ENCODE measurements at regions not wholly inside any gene's neighbourhood (a gene's known extent, or its start where the extent isn't known, plus 50 kb on each side); places are given as distances from the start of the nearest gene placed in this dataset.

DNA sequence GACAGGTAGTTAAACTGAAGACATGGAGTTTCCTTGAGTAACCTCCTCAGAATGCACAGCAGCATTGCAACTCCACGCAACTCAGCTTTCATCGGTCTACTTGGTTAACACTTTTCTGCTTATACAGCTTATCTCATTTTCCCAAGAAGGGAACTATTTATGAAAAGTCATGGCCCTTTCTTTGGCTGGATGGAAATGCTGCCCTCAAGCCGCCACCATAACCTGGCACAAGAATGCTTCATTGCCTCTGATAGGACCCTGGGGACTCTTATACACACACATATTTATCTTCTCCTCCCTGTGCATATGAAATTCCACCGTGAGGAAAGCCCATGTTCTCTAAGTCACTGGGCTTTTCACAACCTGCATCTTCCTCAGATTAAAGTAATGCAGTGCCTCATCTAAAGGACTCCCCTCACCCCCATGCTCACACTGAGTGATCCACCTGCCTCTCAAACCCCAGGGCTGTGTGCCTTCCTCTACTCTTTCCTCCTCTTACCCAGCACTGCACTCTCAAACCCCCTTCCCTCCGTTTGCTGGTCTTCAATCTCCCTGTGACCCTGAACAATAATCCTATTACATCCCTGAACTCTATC, 192.0 kb upstream of the HNRNPA3 start:
- DNase-seq (ENCODE audit: low spot score): no peak

DNA sequence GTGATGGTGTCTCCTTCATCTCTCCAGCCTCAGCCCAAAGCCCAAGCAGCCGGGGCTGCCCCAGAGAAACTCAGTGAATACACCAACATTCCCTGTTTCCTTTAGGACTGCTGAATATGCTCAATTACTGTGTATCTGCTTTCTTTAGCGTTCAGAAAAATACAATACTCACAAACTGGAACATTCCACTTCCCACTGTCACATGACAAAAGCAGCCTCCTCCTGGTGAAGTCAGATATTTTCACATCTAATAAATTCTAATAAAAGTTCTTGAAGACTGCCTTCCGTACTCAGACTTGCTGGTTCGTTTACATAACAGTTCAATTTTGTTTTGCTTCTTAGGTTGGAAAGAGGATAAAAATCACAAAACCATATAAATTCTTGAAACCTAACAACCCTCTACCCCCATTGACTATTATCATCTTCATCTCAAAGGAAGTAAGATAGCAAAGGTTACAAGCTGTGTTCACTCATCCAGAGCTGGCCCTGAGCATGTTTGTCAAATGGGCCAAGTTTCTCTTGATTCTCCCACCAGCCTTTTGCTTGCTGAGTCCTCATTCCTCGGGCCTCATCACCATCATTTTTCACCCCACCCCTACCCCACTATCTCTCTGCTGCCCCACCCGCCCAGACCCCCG, 190.8 kb upstream of the HNRNPA3 start:
- no peak for DNase-seq (ENCODE audit: low spot score)

DNA sequence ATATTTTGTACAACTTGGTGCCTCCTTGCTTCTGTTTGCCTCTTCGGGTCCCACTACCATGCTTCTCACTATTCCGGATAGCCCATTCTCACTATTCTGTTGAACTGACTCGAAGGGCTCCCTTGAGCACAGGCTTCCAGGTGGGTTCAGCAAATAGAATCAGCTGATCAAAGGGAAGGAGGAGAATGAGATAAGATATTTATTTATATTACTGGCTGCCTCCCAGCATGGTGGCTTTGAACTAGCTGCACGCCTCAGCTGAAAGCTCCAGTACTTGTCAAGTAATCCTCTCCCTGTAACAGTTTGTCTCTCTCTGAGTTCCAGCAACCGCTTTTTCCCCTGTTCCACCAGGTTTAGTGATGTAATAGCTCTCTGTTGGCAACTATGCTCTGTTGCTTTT, 187.8 kb upstream of the HNRNPA3 start:
- DNase-seq (ENCODE audit: low spot score): no peak

DNA sequence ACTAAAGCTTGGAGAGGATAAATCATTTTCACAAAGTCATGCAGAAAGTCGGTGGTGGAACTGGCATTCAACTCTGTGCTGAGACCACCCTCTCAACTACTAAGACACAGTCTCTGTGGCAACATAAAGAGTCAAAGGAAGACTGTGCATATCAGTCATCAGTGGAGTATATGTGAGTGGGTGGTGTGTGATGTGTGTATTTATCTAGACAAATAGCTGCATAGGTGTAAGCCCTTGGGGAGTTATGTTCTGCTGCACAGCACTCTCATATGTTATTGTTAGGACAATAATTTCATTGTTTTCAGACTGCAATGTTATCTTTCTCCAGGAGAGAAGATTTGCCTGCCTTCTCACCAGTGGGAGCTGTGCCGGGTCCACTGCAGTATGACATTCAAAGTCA, 186.3 kb upstream of the HNRNPA3 start:
- DNase-seq (ENCODE audit: low spot score): no peak

DNA sequence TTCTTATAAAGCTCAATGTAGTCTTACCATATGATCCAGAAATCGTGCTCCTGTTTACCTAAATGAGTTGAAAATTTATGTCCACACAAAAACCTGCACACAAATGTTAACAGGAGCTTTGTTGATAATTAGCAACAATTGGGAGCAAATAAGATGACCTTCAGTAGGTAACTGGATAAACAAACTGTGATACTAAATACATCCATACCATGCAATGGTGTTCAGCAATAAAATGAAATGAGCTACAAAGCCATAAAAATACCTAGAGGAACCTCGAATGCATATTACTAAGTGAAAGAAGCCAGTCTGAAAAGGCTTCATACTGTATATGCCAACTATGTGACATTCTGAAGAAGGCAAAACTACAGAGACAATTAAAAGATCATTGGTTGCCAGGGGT, 185.6 kb upstream of the HNRNPA3 start:
- no peak for DNase-seq (ENCODE audit: low spot score)

DNA sequence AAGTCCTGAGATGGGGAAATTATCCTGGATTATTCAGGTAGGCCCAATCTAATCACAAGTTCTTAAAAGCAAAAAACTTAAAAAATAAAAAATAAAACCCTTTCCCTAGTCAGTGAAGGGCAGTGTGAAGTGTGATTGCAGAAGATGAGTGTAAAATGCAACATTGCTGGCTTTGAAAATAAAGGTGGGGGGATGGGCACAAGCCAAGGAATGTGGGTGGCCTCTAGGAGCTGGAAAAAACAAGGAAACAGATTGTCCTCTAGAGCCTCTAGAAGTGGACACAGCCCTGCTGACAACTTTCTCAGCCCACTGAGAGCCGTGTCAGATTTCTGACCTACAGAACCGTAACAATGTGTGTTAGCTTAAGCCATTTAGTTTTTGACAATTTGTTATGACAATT, 184.3 kb upstream of the HNRNPA3 start:
- no peak for DNase-seq (ENCODE audit: low spot score)

DNA sequence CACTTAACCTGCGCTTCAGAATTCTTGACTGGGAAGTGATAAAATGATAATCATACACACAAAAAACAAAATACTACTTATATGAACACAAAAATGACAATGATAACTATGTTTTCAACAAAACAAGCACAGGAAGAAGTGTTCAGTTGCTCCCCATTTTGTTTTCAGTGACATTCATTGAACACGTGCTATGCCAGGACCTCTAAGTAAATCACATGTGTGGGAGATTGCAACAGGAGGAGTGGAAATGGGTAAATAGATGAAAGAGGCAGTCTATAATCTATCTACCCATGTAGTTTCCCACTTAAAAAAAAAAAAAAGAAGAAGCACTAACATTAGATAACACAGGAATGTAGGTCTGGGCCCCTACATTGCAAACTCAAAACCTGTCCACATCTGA, 183.5 kb upstream of the HNRNPA3 start:
- no peak for DNase-seq (ENCODE audit: low spot score)

DNA sequence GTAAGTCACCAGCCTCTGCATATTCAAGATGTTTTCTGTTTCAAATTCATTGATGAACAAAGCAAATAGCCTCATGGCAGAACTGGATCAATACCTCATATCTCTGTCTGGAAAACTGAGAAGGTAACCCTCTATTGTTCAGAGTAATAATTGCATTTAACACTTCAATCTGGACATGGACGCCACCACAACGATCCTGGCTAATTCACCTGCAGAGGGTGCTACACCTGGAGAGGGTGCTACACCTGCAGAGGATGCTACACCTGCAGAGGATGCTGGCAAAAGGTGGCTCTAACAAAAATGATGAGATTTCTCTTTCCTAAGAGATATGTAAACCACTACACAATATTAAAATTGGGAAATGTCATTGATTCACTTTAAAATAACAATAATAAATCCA, 183.1 kb upstream of the HNRNPA3 start:
- no peak for DNase-seq (ENCODE audit: low spot score)

DNA sequence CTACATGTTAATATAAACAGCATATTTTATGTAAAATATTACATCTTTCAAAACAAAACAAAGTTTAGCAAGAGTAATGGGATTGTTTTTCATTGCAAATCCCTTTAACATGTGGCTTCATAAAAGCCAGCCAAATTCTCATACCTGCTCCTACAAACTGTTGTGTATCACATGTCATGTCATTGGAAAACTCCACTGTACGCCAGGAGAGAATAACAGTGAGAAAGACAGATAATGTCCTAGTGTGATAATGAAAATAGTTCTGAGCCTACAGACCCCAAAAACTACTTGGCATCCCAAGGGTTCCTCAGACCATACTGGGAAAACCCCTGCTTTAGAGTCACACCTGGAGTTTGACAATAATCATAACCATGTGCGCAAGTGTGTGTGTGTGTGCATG, 182.7 kb upstream of the HNRNPA3 start:
- no peak for DNase-seq (ENCODE audit: low spot score)

DNA sequence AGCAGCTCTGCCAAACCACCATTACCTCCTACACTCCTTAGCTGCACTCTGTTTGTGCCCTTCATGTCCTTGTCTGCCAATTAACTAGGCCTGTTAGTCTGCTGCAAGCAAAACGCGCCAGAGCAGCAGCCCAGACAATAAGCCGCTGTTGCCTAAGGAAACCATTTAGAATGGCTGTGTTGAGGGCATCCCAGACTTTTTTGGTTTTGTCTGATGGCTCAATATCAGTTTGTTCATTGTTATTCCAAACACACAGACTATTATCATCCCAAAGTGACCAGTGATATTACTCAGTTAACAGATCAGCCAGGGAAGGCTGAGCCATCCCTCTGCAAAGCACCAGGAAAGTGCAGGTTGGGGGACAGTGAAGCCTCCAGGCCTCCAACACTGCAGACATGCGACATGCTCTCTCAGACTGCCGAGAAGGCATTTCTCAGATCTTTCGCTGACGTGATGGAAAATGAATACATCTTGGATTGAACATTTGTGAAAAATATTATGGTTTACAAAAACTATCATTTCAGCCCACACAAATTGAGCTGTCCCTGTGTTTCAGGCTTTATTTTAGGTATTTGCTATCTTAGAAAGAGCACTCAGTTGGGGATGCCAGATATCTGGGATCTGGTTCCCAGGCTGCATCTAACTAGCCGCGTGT, 182.0 kb upstream of the HNRNPA3 start:
- no peak for DNase-seq (ENCODE audit: low spot score)

DNA sequence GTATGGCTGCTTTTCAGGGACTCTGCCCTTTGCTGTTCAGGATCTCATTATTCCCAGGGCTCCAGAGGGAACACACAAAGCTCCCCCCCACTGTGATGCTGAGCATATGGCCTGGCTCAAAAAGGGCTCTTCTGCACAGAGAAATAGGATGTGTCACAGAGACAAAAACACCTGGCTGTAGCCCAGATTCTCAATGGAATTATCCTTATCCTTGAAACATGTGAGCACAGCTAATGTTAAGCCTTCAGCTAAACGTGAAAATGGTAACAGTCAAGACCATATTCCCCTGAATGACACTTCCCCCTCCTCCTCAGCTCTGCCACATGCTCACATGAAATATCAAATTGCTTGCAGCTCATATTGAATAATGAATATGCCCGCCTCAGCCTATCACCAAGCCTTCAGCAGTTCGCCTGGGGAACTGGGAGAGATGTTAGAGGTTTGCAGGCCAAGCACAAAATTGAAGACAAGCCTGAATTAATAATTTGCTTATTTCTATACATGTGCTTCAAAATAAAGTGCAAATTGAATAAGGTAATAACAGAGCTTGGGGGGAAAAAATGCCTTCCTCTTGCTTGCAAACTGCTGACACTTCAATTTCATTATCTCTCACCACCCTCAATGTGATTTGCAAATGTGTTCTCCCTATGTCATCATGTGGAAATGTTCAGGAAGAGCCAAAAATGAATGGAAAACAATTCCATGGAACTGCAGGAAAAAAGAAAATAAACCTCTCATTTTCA, 181.0 kb upstream of the HNRNPA3 start:
- DNase-seq (ENCODE audit: low spot score): no peak

DNA sequence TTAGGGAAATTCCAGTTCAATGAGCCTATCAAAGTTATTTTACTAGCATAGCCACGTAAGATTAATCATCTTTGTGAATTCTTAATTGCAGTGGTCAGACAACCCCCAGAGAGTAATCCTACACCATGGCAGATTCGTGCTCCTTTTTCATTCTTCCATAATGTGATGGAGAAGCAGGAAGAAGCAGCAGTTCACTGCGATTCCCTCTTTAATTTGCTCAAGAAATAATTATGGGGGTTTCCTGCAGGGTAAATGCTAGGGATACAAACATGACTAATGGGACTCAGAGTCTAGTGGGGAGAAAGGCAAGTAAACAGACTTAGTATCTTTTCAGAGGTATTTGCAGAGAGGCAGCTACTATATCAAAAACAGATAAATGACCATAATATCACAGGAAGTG, 175.8 kb upstream of the HNRNPA3 start:
- no peak for DNase-seq (ENCODE audit: low spot score)

DNA sequence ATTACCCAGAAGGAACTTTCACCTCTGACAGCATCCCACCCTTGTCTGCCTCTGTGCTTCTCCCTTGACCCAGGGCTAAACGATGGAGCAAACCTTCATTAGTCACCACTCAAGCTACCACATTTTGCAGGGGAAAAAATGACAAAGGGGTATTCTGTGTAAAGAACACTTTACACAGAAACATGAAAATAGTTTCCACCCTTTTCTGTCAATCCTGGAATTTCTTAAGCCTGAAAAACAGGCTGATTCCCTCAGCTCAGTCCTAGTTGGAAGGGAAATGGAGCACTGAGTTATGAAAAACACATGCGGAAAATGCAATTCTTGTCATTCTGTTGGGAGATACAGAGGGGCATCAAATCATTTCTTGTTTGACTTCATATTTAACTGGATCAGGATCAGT, 175.0 kb upstream of the HNRNPA3 start:
- no peak for DNase-seq (ENCODE audit: low spot score)

DNA sequence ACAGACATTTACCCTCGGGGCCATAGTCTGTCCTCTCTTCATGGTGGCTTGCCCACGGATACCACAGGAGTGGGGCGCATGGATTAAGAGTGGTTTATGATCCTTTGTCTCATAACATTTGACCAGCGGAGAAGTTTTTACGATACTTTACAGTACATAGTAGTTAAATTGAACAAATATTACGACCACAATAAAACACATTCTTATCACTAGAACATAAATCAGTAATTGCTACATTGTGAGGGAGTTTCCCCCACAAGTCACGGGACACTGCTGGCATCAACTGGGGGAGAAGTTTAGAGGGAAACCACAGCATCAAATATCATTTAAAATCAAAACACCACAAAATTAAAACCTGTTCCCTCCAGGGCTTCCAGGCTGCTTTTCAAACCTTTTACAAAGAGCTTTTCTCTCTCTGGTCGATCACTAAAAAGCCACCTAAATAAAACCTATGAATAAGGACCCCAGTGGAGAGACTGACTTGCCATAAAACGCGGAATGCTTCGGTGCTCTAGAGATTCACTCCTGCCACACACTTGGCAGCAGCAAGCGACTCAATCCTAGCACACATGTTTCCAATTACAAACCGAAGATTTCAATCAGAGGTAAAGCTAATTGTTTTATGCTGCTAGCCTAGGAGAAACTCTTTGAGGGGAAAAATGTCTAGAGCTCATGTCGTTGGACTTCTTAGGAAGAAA, 173.7 kb upstream of the HNRNPA3 start:
- no peak for DNase-seq (ENCODE audit: low spot score)

DNA sequence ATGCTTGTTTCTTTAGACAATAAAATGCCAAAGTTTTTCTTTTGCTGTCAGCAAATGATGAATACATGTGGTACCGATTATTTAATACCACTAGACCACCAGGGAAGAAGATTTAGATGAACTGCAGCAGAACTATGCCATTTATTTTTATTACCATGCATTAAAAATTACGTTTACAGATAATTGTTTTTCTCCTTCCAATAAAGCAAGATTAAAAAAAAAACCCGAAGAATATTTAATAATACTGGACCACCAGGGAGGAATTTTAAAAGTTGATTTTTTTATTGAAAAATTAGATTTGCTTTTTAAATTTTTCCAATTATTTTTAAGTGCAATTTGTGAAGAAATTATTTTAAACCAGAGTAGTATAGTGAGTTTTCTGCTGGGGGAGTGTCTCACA, 170.3 kb upstream of the HNRNPA3 start:
- DNase-seq (ENCODE audit: low spot score): no peak

DNA sequence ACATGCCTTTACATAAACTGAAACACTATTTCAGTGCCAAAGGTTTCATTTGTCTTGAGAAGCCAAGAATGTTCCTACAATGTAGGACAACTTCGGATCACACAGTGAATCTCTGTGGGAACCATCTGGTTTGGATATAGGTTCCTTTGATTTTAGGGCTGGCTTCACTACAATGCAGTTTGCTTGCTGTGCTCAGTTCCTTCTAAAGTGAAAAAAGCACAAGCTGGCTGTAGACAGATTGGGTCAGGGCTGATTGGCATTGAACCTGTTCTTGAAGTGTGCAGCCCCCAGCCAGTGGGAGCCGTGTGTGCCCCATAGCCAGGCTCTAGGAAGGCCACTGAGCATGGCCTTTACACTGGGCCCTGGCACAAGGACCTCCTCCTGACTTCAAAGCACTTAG, 167.9 kb upstream of the HNRNPA3 start:
- DNase-seq (ENCODE audit: low spot score): no peak

DNA sequence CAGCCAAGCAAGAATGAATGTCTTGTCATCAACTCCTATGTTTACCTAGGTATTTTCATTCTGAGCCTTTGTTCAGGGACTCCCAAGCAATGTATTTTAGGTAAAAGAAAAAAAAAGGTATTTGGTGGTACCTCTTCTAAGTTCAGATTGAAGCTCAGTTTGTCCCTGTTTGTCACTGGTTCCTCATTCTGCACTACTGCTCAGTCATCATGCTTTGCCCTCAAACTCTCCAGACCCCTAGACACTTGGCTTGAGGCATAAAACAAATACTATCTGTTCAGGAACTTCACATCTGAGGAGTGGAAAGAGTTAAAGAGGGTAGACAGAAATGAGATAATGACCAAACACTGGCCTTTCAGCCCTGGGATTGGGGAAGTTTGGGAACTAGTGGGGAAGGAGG, 163.6 kb upstream of the HNRNPA3 start:
- DNase-seq (ENCODE audit: low spot score): no peak

DNA sequence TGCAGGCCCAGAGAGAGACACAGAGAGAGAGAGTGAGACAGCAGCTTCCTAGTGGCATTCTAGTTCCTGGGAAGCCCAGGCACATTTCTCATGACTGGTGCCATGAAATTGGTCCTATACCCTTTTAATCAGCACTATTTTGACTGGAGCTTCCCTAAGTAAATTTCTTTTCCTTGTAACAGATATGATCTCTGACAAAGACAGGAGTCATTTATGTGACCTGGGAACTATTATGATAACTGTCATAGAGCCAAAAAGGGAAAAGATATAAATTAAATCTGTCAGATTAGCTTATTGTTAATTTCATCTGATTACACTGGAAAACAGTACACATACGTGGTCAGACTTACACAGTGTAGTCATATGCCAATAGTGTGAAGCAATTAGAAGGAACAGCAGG, 161.3 kb upstream of the HNRNPA3 start:
- no peak for DNase-seq (ENCODE audit: low spot score)

DNA sequence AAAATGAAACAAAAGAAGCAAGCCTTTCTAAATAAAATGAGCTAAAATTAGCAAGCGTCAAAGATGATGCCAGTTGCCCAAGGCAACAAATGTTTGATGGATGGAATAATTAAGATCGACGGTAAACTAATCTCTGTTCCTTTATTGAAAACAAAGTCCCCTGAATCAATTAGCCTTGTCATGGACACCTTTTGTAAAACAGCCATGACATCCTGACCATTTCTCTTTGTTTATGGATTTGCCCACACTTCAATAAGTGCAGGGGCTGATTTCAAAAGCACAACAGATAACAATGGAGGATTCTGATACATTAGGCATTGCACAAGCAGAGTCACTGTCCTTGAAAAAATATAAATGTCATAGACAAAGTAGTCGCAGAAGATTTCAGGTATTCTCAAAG, 160.1 kb upstream of the HNRNPA3 start:
- DNase-seq (ENCODE audit: low spot score): no peak

DNA sequence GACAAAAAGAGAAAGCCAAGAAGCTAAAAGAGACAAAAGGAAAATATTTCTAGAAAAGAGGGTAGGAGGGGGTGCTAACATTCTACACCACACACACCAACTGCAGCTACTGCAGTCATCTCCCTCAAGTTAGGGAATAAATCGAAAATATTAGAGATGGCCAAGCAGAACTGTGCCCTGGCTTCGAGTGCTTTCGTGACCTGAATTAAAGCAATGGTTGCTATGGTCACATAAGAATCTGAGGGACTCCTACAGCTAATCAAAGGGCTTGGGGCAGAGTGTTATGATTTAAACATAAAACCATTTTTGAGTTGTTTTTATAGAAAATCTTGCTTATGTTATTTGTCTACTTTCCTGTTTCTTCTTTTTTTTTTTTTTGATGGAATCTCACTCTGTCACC, 159.6 kb upstream of the HNRNPA3 start:
- DNase-seq (ENCODE audit: low spot score): no peak

DNA sequence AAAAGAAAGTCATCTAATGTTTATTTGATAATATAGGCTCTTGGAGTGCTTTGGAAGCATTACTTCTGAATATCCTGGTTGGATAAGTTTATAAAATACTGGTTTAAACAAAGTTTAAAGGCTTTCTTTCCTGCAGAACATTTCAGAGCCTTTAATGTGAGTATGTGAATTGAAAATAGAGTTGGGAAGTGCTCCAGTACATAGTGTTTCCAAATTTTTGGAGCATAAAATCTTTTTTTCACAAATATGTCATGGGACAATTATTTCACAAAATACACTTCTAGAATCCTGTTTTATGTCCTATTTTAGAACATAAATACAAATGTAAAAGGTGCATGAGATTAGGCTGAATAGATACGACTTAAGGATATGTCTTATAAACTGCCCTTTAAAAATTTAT, 158.9 kb upstream of the HNRNPA3 start:
- no peak for DNase-seq (ENCODE audit: low spot score)

DNA sequence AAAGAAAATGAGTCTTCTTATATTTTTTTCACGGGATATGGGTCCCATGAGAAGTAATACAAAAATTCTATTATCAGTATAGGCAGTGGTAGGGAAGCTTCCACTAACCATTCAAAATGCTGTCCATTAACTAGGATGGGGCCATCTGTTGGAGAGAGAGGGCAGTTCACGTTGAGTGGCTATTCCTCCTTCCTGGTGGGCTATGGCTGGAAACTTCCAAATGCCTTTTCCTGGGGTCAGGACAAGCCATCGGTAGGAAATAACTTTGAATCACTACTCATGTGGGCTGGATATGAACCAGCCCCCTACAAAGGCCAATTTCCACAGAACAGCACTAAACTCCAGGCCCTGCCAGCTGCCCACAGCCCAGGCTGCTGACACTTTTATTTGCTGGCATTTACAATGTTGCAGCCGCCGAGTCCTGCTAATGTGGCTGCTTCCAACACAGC, 156.1 kb upstream of the HNRNPA3 start:
- no peak for DNase-seq (ENCODE audit: low spot score)

All from ureter (tissue), 1 donor.